ENCODE measurements at regions not wholly inside any gene's neighbourhood (a gene's known extent, or its start where the extent isn't known, plus 50 kb on each side); places are given as distances from the start of the nearest gene placed in this dataset.

DNA sequence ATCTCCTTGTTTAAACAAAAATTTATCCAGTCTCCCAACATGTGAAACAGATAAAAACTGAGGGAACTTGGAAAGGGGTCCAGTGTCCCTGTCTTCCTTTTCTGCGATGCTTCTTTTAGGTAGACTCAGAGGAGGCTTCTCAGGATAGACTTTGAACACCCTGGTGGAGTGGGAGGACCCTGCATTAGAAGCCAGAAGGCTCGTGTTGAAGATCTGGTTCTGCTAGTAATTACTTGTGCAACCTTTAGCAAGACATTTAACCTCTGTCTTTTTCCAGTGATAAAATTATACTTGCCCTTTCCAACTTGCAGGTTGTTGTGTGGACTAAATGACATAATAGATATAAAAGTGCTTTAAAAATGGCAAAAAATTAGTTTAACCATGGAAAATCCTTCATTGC, 67.1 kb upstream of the PREP start:
- TF ChIP-seq CTCF (IDR thresholded peaks at IDR 0.05) (no peak), POLR2A (IDR thresholded peaks at IDR 0.05) (no peak)

All from thyroid gland (tissue), 4 donors.